ENCODE measurements at regions not wholly inside any gene's neighbourhood (a gene's known extent, or its start where the extent isn't known, plus 50 kb on each side); places are given as distances from the start of the nearest gene placed in this dataset.

- H3K9ac ChIP-seq (ENCODE audit: control insufficient read depth, insufficient read depth, low read length), result no peak overlapping the region
- no peak for FAIRE-seq
- H3K79me2 ChIP-seq (ENCODE audit: control insufficient read depth, insufficient read depth, low read length), result no peaks in the 10 kb centered on the region
- WGBS (ENCODE audit: insufficient coverage, insufficient replicate concordance, low lambda C conversion rate, missing lambda C conversion rate), result 2% methylated on average over 2 of the region's 2 CpGs
- intact Hi-C loops (cut with micrococcal nuclease; ENCODE audit: unreplicated experiment) (no loop called here), in situ Hi-C loops (cut with MboI) (no loop called here)
- ChIA-PET POLR2A (no interaction called here), RAD21 (ENCODE audit: unreplicated experiment) (no interaction called here), SMC1A (ENCODE audit: uncharacterized antibody, unreplicated experiment) (interaction anchor here (2.3 kb wide), 1 partner anchor 9 kb away, joined by 9 read pairs; no protein-coding TSS in a partner anchor), CTCF (no interaction called here)
- BruUV-seq (replicated peaks), result no TSS peak
- no peaks in the 10 kb centered on the region for H3K4me1 ChIP-seq (ENCODE audit: control insufficient read depth, insufficient read depth, low read length)
- no peak overlapping the region for H2AFZ ChIP-seq (ENCODE audit: control insufficient read depth, low read depth, low read length)
- no peaks in the 10 kb centered on the region for H3K36me3 ChIP-seq (ENCODE audit: control insufficient read depth in 2 of 2, insufficient read depth in 2 of 2, low read length in 1 of 2)
- TF ChIP-seq HDGF (IDR thresholded peaks at IDR 0.05) (no peak), NFYA (IDR thresholded peaks at IDR 0.05; ENCODE audit: borderline replicate concordance, low read depth, low read length) (no peak), EP300 (IDR thresholded peaks at IDR 0.05; ENCODE audit: borderline replicate concordance in 1 of 2, control insufficient read depth in 1 of 2, low read depth in 2 of 2, low read length in 2 of 2) (no peak), PKNOX1 (IDR thresholded peaks at IDR 0.05) (no peak), CEBPB (IDR thresholded peaks at IDR 0.05; ENCODE audit: borderline replicate concordance in 1 of 2, low read depth in 2 of 2, low read length in 2 of 2) (no peak), HDAC6 (IDR thresholded peaks at IDR 0.05; ENCODE audit: unreplicated experiment) (no peak), CBX3 (IDR thresholded peaks at IDR 0.05; ENCODE audit: borderline replicate concordance, low read depth) (no peak), TCF12 (IDR thresholded peaks at IDR 0.05; ENCODE audit: low read depth, low read length) (no peak), ASH2L (IDR thresholded peaks at IDR 0.05; ENCODE audit: borderline replicate concordance, low read depth) (no peak), TARDBP (IDR thresholded peaks at IDR 0.05; ENCODE audit: borderline replicate concordance) (no peak), ZNF687 (IDR thresholded peaks at IDR 0.05) (no peak)
- no peak overlapping the region for H3K27ac ChIP-seq (ENCODE audit: control insufficient read depth, insufficient read depth)
- H3K4me2 ChIP-seq (ENCODE audit: control insufficient read depth, insufficient read depth), result no peak overlapping the region
- H3K27me3 ChIP-seq (replicated peaks in 1 of 2; ENCODE audit: control insufficient read depth in 2 of 2, insufficient read depth in 2 of 2, low read length in 1 of 2), result no peaks in the 10 kb centered on the region
- no peak for DNase-seq (ENCODE audit: low read depth, low spot score)
- ATAC-seq, result no peak
- no peaks in the 10 kb centered on the region for H3K9me3 ChIP-seq (replicated peaks; ENCODE audit: control insufficient read depth, insufficient read depth, low read length)
- H4K20me1 ChIP-seq (ENCODE audit: control insufficient read depth, insufficient read depth), result no peaks in the 10 kb centered on the region
- H3K4me3 ChIP-seq, result no peak overlapping the region
Measured at GRCh38 chr13:80096383-80096782, 244.5 kb downstream of the SPRY2 start.

All from GM12878 (cell line).